Keratinocyte (primary cell): ENCODE measurements at regions not wholly inside any gene's neighbourhood (a gene's known extent, or its start where the extent isn't known, plus 50 kb on each side); places are given as distances from the start of the nearest gene placed in this dataset.

Source experiments
- EZH2 ChIP-seq: IDR thresholded peaks from one replicate; pipeline ENCODE4 v1.6.1; 2012; ENCODE audit warnings: inconsistent platforms, mild to moderate bottlenecking, low read length, moderate library complexity
- TF ChIP-seq, protein P1 (sequence below), 3 experiments: IDR thresholded peaks in 1 of 3; conservative IDR thresholded peaks in 1 of 3; optimal IDR thresholded peaks in 1 of 3; 2 replicates in 2 of 3; 3 replicates in 1 of 3; pipeline versions ENCODE3 to v1.5.1; 2011; ENCODE audit warnings: low read length in 3 of 3, mild to moderate bottlenecking in 3 of 3, moderate library complexity in 2 of 3, control low read depth in 1 of 3, inconsistent platforms in 1 of 3; ENCODE audit not compliant: insufficient read depth in 2 of 3; ENCODE audit errors: extremely low read depth in 1 of 3

DNA sequence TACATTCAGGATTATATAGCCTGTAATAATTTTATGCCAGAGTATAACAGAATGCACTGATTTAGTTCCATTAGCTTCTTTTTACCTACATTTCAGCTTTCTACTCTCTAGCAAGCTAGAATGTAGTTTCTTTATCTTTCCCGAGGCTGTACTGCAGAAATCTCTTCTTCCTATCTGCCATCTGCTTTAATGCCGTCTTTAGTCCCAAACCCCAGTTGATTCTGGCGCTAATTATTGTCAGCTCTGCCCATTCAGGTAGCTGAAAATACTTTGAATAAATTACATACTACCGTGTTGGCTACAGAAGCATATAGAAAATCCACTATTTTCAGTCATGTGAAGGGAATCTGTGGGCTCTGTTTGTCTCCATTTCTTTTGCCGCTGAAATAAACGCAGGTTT is 706.7 kb downstream of the NTRK3 start:
- TF ChIP-seq, protein P1, sequence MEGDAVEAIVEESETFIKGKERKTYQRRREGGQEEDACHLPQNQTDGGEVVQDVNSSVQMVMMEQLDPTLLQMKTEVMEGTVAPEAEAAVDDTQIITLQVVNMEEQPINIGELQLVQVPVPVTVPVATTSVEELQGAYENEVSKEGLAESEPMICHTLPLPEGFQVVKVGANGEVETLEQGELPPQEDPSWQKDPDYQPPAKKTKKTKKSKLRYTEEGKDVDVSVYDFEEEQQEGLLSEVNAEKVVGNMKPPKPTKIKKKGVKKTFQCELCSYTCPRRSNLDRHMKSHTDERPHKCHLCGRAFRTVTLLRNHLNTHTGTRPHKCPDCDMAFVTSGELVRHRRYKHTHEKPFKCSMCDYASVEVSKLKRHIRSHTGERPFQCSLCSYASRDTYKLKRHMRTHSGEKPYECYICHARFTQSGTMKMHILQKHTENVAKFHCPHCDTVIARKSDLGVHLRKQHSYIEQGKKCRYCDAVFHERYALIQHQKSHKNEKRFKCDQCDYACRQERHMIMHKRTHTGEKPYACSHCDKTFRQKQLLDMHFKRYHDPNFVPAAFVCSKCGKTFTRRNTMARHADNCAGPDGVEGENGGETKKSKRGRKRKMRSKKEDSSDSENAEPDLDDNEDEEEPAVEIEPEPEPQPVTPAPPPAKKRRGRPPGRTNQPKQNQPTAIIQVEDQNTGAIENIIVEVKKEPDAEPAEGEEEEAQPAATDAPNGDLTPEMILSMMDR (optimal IDR thresholded peaks at IDR 0.05 in 1 of 3, IDR thresholded peaks at IDR 0.05 in 1 of 3, conservative IDR thresholded peaks at IDR 0.05 in 1 of 3; ENCODE audit: extremely low read depth in 1 of 3, insufficient read depth in 2 of 3, low read length in 3 of 3) = no peak
- no peak for TF ChIP-seq EZH2
